RCC 7860 (cell line): ENCODE measurements at regions not wholly inside any gene's neighbourhood (a gene's known extent, or its start where the extent isn't known, plus 50 kb on each side); places are given as distances from the start of the nearest gene placed in this dataset.
A peak's percentile ranks its signal among the peaks of the same experiment; 100 is the strongest.

Experiments
- DNase-seq: peaks from one replicate; pipeline ENCODE4 v3.0.0-alpha.2; 2015; ENCODE audit warnings: low spot score
- FAIRE-seq: peaks from 2 replicates; lab custom pipeline; 2012; peaks lifted over from hg19 to GRCh38; lab: Jason Lieb, UNC

- FAIRE-seq (no peak), DNase-seq (no peak)
Measured at GRCh38 chr15:87317900-87318299, 938.6 kb downstream of the NTRK3 start.

GRCh38 chr15:87312221-87312620 lies 944.3 kb downstream of the NTRK3 start:
- no peak for FAIRE-seq
- DNase-seq: no peak

GRCh38 chr15:87300146-87300545 lies 956.4 kb downstream of the NTRK3 start:
- DNase-seq (no peak), FAIRE-seq (no peak)

GRCh38 chr15:87294854-87295253 lies 961.7 kb downstream of the NTRK3 start:
- DNase-seq (no peak), FAIRE-seq (no peak)

GRCh38 chr15:87293031-87293430 lies 963.5 kb downstream of the NTRK3 start:
- FAIRE-seq (no peak), DNase-seq (no peak)

- no peak for FAIRE-seq
- DNase-seq: peak; percentile 45
Measured at GRCh38 chr15:87287156-87287555, 969.4 kb downstream of the NTRK3 start.

- FAIRE-seq: peak; percentile 25
Measured at GRCh38 chr15:87269566-87269965, 987.0 kb downstream of the NTRK3 start.

GRCh38 chr15:87268675-87269074 lies 987.9 kb downstream of the NTRK3 start:
- FAIRE-seq (no peak), DNase-seq (peak; percentile 66)

More at GRCh38 chr15:87269566-87269965, 987.0 kb downstream of the NTRK3 start:
- peak; percentile 88 for DNase-seq

- FAIRE-seq (peak; percentile 86), DNase-seq (peak; percentile 89)
Measured at GRCh38 chr15:87267798-87268197, 988.7 kb downstream of the NTRK3 start.

- no peak for FAIRE-seq
- no peak for DNase-seq
Measured at GRCh38 chr15:87263871-87264270, 992.7 kb downstream of the NTRK3 start.

GRCh38 chr15:87263296-87263695 lies 993.2 kb downstream of the NTRK3 start:
- FAIRE-seq: no peak
- no peak for DNase-seq

- no peak for FAIRE-seq
- no peak for DNase-seq
Measured at GRCh38 chr15:87245592-87245991, 1010.9 kb downstream of the NTRK3 start.

GRCh38 chr15:87243474-87243873 lies 1013.1 kb downstream of the NTRK3 start:
- DNase-seq (no peak), FAIRE-seq (no peak)

GRCh38 chr15:87239582-87240230 lies 1016.8 kb downstream of the NTRK3 start:
- no peak for DNase-seq
- no peak for FAIRE-seq

- FAIRE-seq: no peak
- no peak for DNase-seq
Measured at GRCh38 chr15:87238451-87239068, 1018.0 kb downstream of the NTRK3 start.

- FAIRE-seq (no peak), DNase-seq (no peak)
Measured at GRCh38 chr15:87228460-87228859, 1028.1 kb downstream of the NTRK3 start.

- no peak for FAIRE-seq
Measured at GRCh38 chr15:87227846-87228245, 1028.7 kb downstream of the NTRK3 start.

GRCh38 chr15:87225436-87225835 lies 1031.1 kb downstream of the NTRK3 start:
- FAIRE-seq (no peak), DNase-seq (no peak)

More at GRCh38 chr15:87227846-87228245, 1028.7 kb downstream of the NTRK3 start:
- DNase-seq: no peak

GRCh38 chr15:87224404-87224803 lies 1032.1 kb downstream of the NTRK3 start:
- FAIRE-seq (no peak), DNase-seq (peak; percentile 18)

- FAIRE-seq (no peak), DNase-seq (peak; percentile 38)
Measured at GRCh38 chr15:87219650-87220615, 1036.6 kb downstream of the NTRK3 start.

GRCh38 chr15:87215100-87215499 lies 1041.4 kb downstream of the NTRK3 start:
- FAIRE-seq: no peak

More at GRCh38 chr15:87215100-87215499, 1041.4 kb downstream of the NTRK3 start:
- DNase-seq: no peak
